Neutrophil (primary cell): ENCODE measurements at regions not wholly inside any gene's neighbourhood (a gene's known extent, or its start where the extent isn't known, plus 50 kb on each side); places are given as distances from the start of the nearest gene placed in this dataset.

Experiments used
- H3K27ac ChIP-seq: fragments of 200-600 bp; sonication (generic); 2 replicates; pipeline ENCODE4 v1.5.1; 2016; ENCODE audit warnings: mild to moderate bottlenecking, moderate library complexity
- H3K27me3 ChIP-seq: fragments of 200-600 bp; sonication (generic); 2 replicates; pipeline ENCODE4 v1.6.0; 2016; ENCODE audit warnings: mild to moderate bottlenecking
- H3K36me3 ChIP-seq: fragments of 200-600 bp; sonication (generic); 2 replicates; pipeline ENCODE4 v1.5.1; 2017
- H3K4me1 ChIP-seq, 2 experiments: fragments of 200-600 bp in 1 of 2; sonication (generic) in 1 of 2; 1 replicate in 1 of 2; 2 replicates in 1 of 2; pipeline versions ENCODE4 v1.5.1 to v1.6.1; 2013 to 2016; ENCODE audit warnings: low read depth in 1 of 2, low read length in 1 of 2, mild to moderate bottlenecking in 1 of 2, moderate library complexity in 1 of 2; ENCODE audit not compliant: control insufficient read depth in 1 of 2, insufficient read depth in 1 of 2
- H3K4me3 ChIP-seq, 2 experiments: fragments of 200-600 bp in 1 of 2; sonication (generic) in 1 of 2; 1 replicate in 1 of 2; 2 replicates in 1 of 2; pipeline ENCODE4 v1.5.1; 2013 to 2016; ENCODE audit warnings: low read depth in 1 of 2, low read length in 1 of 2, mild to moderate bottlenecking in 1 of 2, moderate library complexity in 1 of 2
- H3K9me3 ChIP-seq: fragments of 200-600 bp; sonication (generic); 2 replicates; pipeline ENCODE4 v1.5.1; 2016
- TF ChIP-seq, protein P1 (sequence below): fragments of 200-600 bp; sonication (generic); IDR thresholded peaks from 2 replicates; pipeline ENCODE4 v1.5.1; 2016; ENCODE audit warnings: antibody characterized with exemption

DNA sequence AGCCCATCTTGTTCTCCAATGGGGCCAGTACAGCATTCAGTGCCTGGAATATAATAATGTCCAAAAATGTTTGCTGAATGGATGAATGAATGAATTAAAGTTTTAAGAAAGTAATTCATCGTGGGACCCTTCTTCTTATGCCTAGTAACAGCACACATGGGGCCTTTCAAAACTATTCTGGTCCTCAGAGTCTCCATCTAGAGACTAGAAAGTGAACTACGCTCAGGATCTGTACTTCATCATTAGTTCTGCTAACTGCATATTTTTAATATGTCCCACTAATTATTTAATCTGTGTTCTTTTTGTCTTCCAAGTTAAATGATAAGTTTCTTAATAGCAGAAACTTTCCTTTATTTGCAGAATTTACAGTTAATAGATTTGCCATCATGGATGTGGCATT, 172.5 kb downstream of the SMAD2 start:
- no peak overlapping the region for H3K27ac ChIP-seq
- H3K4me3 ChIP-seq: no peak overlapping the region
- TF ChIP-seq, protein P1, sequence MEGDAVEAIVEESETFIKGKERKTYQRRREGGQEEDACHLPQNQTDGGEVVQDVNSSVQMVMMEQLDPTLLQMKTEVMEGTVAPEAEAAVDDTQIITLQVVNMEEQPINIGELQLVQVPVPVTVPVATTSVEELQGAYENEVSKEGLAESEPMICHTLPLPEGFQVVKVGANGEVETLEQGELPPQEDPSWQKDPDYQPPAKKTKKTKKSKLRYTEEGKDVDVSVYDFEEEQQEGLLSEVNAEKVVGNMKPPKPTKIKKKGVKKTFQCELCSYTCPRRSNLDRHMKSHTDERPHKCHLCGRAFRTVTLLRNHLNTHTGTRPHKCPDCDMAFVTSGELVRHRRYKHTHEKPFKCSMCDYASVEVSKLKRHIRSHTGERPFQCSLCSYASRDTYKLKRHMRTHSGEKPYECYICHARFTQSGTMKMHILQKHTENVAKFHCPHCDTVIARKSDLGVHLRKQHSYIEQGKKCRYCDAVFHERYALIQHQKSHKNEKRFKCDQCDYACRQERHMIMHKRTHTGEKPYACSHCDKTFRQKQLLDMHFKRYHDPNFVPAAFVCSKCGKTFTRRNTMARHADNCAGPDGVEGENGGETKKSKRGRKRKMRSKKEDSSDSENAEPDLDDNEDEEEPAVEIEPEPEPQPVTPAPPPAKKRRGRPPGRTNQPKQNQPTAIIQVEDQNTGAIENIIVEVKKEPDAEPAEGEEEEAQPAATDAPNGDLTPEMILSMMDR: no peak
- no peaks in the 10 kb centered on the region for H3K9me3 ChIP-seq
- peaks cover 21% of the 10 kb centered on the region for H3K27me3 ChIP-seq
- H3K36me3 ChIP-seq: no peaks in the 10 kb centered on the region
- no peaks in the 10 kb centered on the region for H3K4me1 ChIP-seq

DNA sequence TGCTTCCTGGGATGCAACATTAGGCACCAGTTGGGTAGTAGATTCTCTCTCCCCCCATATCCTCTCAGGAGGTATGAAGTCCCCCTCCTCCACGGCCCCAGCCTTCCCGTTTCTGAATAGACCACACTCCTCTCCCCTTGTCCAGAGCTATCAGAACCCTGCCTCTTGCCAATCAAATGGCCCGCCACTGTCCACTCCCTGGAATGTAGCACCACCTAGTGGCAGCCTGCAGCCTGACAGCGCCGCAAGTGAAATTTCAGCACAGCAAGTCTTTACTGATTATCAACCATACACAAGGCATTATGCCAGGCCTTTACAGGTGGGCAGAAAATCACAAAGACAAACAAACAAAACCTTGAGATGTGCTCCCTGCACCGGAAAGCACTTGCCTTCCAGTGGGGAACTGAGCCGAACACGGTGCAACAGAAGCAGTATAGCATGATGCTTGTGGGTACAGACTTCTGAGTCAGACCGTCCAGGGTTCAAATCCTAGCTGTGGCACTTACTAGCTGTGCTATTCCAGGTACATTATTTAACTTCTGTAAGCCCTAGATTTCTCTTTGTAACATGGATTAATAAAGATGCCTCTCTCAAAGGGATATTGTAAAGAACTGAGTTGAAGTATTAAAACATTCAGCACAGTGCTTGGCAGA, 174.0 kb downstream of the SMAD2 start:
- no peak overlapping the region for H3K4me3 ChIP-seq
- TF ChIP-seq, protein P1: peak; percentile 70

DNA sequence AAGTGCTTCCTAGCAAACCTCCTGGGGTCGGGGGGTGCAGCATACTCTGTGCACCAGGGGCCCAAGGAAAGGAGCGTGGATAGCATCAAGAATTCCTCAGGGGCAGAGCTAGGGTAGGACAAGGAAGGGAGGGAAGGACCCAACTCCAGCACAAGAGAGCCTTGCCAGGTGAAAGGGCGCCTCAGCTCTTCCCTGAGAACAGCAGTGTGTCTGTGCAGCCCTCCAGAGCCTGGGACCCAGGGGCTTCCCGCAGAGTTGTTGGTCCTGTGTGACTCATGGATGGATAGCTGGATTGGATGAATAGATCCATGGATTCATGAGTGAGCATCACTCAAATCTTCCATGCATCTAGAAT, 175.4 kb downstream of the SMAD2 start:
- TF ChIP-seq, protein P1: no peak
- Histone ChIP-seq H3K9me3 (no peaks in the 10 kb centered on the region), H3K27me3 (peaks cover 14% of the 10 kb centered on the region), H3K4me1 (no peaks in the 10 kb centered on the region), H3K27ac (no peak overlapping the region), H3K36me3 (no peaks in the 10 kb centered on the region), H3K4me3 (no peak overlapping the region)

More for the DNA sequence above, 174.0 kb downstream of the SMAD2 start:
- Histone ChIP-seq H3K36me3 (no peaks in the 10 kb centered on the region), H3K27ac (no peak overlapping the region), H3K9me3 (no peaks in the 10 kb centered on the region), H3K27me3 (peaks cover 11% of the 10 kb centered on the region), H3K4me1 (no peaks in the 10 kb centered on the region)

DNA sequence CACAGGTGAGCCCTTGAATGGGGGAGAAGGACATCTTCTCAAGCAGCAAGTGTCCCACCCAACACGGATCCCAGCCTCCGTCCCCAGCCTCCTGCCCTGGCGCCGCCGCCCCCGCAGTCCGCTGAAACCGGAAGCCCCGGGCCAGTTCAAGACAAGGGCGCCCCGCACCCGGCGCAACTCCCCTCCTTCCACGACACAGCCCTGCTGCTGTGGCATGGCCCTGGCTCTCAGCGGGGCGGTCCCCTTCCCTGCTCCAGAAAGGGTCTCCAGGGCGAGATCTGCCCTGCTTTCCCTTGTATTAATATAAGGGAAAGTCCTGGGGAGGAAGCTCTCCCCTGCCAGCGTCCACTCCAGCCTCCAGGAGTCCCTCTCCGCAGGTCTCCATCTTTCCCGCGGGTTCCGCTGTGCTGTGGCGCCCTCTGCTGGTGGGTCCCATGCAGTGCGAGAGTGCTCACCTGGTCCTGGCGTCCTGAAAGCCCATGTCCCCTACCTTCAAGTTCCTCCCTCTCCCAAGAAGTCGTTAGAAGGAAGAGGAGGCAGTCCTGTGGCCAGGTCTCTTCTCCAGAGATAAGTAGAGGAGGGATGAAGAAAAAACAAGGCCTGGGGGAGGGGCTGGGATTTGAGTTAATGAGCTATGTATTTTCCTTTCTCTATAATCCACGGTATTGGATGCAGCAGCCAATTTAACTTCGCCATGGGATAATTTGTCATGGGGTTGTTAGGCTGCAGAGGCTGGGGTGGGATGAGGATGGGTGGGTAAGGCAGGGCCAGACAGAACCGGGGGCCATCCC, 176.0 kb downstream of the SMAD2 start:
- TF ChIP-seq, protein P1: peak; percentile 71
- Histone ChIP-seq H3K9me3 (no peaks in the 10 kb centered on the region), H3K27ac (no peak overlapping the region), H3K4me1 (no peaks in the 10 kb centered on the region), H3K4me3 (no peak overlapping the region), H3K27me3 (peaks cover 15% of the 10 kb centered on the region), H3K36me3 (no peaks in the 10 kb centered on the region)

DNA sequence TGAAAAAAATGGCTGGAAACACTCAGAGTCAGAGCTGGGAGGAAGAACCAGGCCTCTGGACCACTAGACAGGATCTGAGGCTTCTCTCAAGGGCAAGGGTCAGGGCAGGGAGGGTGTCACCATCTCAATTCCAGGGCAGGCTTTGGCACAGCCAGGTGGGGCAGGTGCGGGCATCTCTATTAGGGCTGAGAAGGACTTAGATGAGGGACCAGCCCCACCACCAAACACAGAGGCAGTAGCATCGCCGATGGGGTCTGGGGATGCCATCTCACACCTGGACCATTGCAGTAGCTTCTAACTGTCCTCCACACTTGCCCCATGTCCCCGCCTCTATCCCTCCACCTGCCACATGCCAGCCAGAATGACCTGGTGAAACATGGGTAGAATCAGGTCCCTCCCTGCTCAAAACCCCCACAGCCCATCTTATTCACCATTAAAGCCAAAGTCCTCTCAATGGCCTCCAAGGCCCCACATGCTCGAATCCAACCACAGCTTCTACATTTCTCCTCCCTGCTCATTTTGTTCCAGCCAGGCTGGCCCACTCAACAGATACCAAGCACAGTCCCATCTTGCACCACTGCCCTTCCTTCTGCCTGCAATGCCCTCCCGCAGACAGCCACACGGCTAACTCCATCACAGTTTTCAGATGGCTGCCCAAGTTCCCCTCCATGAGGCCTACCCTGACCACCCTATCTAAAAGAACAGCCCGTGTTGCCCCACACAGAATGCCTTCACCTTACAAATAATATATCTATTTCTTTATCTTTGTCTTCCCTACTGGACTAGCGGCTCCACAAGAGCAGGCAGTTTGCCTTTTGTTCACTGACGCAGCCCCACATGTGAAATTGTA, 177.4 kb downstream of the SMAD2 start:
- no peak overlapping the region for H3K4me3 ChIP-seq
- no peaks in the 10 kb centered on the region for H3K36me3 ChIP-seq
- H3K9me3 ChIP-seq: no peaks in the 10 kb centered on the region
- TF ChIP-seq, protein P1: no peak
- peaks cover 4% of the 10 kb centered on the region in 2 experiments for H3K4me1 ChIP-seq
- H3K27ac ChIP-seq: no peak overlapping the region
- peaks cover 30% of the 10 kb centered on the region for H3K27me3 ChIP-seq
